GM06990 (cell line): ENCODE measurements at regions not wholly inside any gene's neighbourhood (a gene's known extent, or its start where the extent isn't known, plus 50 kb on each side); places are given as distances from the start of the nearest gene placed in this dataset.

Experiments used
- DNase-seq: peaks from one replicate; pipeline ENCODE4 v3.0.0-alpha.2; 2011; ENCODE audit not compliant: insufficient read length; ENCODE audit errors: extremely low read depth
- H3K27me3 ChIP-seq: replicated peaks from 2 replicates; pipeline ENCODE4 v1.6.0; 2011; ENCODE audit warnings: low read length; ENCODE audit not compliant: control insufficient read depth, insufficient read depth
- H3K36me3 ChIP-seq: 2 replicates; pipeline ENCODE4 v1.5.1; 2011; ENCODE audit warnings: low read length; ENCODE audit not compliant: control insufficient read depth, insufficient read depth
- H3K4me3 ChIP-seq: replicated peaks from 2 replicates; pipeline ENCODE4 v1.5.1; 2011; ENCODE audit warnings: low read depth, mild to moderate bottlenecking, control low read depth, low read length
- CTCF ChIP-seq: IDR thresholded peaks from 2 replicates; pipeline ENCODE4 v1.5.1; 2011; ENCODE audit warnings: low read length, control low read depth, mild to moderate bottlenecking, inconsistent platforms; ENCODE audit not compliant: insufficient read depth, poor library complexity, severe bottlenecking

GRCh38 chr12:116463366-116463765 lies 95.8 kb upstream of the MAP1LC3B2 start:
- no peak for DNase-seq
- TF ChIP-seq CTCF, result no peak

GRCh38 chr12:116465407-116465806 lies 93.8 kb upstream of the MAP1LC3B2 start:
- Histone ChIP-seq H3K4me3 (no peak overlapping the region), H3K36me3 (no peaks in the 10 kb centered on the region), H3K27me3 (peaks cover 1% of the 10 kb centered on the region; the same call in 1 of the 2 replicates)
- DNase-seq, result no peak
- TF ChIP-seq CTCF, result no peak

More at GRCh38 chr12:116463366-116463765, 95.8 kb upstream of the MAP1LC3B2 start:
- no peaks in the 10 kb centered on the region for H3K36me3 ChIP-seq
- H3K4me3 ChIP-seq, result no peak overlapping the region
- peaks cover 1% of the 10 kb centered on the region for H3K27me3 ChIP-seq

DNA sequence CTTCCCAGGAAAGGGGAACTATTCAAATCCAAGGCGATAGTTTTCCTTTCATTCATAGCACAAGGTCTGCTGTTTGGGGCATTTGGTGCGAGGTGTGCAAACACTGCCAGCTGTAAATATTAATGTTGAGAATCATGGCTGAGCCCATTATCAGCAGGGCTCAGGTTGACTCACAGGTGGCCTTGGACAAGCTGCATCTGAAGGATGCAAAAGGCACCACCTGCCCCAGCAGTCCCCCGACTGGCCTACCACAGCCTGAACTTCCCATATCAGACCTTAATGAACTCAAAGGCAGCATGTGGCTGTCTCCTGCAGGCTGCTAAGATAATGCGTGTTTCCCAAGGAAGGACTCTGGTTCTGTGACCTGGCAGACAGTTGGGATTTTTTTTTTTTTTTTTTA lies 93.3 kb upstream of the MAP1LC3B2 start:
- TF ChIP-seq CTCF, result no peak
- peaks cover 1% of the 10 kb centered on the region; the same call in 1 of the 2 replicates for H3K27me3 ChIP-seq
- H3K36me3 ChIP-seq, result no peaks in the 10 kb centered on the region
- H3K4me3 ChIP-seq, result no peak overlapping the region
- no peak for DNase-seq

GRCh38 chr12:116466536-116466935 lies 92.6 kb upstream of the MAP1LC3B2 start:
- no peak for DNase-seq
- Histone ChIP-seq H3K27me3 (no peaks in the 10 kb centered on the region), H3K4me3 (no peak overlapping the region), H3K36me3 (no peaks in the 10 kb centered on the region)
- TF ChIP-seq CTCF, result no peak

GRCh38 chr12:116469344-116469743 lies 89.8 kb upstream of the MAP1LC3B2 start:
- Histone ChIP-seq H3K27me3 (no peaks in the 10 kb centered on the region; the same call in 1 of the 2 replicates), H3K36me3 (no peaks in the 10 kb centered on the region), H3K4me3 (no peak overlapping the region)
- DNase-seq, result no peak
- no peak for TF ChIP-seq CTCF

GRCh38 chr12:116471544-116471943 lies 87.6 kb upstream of the MAP1LC3B2 start:
- Histone ChIP-seq H3K4me3 (no peak overlapping the region), H3K27me3 (no peaks in the 10 kb centered on the region; the same call in 1 of the 2 replicates), H3K36me3 (no peaks in the 10 kb centered on the region)
- DNase-seq, result no peak
- TF ChIP-seq CTCF, result no peak
